ENCODE measurements at regions not wholly inside any gene's neighbourhood (a gene's known extent, or its start where the extent isn't known, plus 50 kb on each side); places are given as distances from the start of the nearest gene placed in this dataset.

DNA sequence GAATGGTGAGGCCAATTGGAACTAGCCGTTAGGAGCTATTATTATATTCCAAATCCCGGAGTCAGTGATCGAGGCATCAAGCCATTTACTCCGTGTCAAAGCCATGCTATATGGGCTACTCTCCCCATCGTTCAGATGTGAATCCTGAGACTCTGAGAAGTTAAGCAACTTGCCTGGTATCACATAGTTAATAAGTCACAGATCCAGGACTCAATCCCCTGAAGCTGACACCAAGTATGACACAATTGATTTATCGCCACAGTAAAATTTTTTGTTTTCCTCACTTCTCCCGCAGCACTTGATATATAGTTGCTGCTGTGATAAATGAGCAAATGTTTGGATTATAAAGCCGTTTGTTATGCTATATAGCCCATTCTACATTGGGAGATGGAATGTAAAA lies 50.8 kb upstream of the TSHZ2 start:
- Histone ChIP-seq H3K9me3 (ENCODE audit: control insufficient read depth in 2 of 2, insufficient read depth in 1 of 2, low read depth in 1 of 2, low read length in 1 of 2) (no peaks in the 10 kb centered on the region), H3K27ac (ENCODE audit: low read depth in 1 of 3, low read length in 2 of 3) (no peak overlapping the region), H3K4me3 (ENCODE audit: low read depth in 1 of 3, low read length in 3 of 3) (no peak overlapping the region), H3K27me3 (ENCODE audit: control insufficient read depth in 3 of 3, insufficient read depth in 3 of 3, low read length in 3 of 3) (no peaks in the 10 kb centered on the region), H3K4me1 (ENCODE audit: control insufficient read depth in 3 of 3, insufficient read depth in 2 of 3, low read depth in 1 of 3, low read length in 2 of 3) (no peaks in the 10 kb centered on the region), H3K36me3 (ENCODE audit: control insufficient read depth in 3 of 3, insufficient read depth in 2 of 3, low read depth in 1 of 3, low read length in 3 of 3) (no peaks in the 10 kb centered on the region)
- FAIRE-seq (no peak), DNase-seq (no peak)
- 69 to 81% (median 70%) methylated on average over 8 of the region's 8 CpGs for WGBS, 3 donors

DNA sequence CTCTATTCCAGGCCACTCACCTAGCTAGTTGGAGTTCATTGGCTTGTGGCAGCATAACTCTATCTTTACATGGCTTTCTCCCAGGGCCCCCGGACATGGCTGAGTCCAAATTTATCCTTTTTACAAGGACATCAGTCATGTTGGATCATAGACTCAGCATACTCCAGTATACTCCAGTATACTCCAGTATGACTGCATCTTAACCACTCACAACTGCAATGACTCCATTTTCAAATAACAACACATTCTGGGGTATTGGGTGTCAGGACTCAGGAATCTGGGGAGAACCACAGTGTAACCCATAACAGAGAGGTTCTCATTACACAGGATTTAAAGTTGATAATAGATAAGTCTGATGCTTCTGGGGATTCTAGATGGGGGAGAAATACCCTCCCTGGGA lies 53.8 kb upstream of the TSHZ2 start:
- H3K27ac ChIP-seq (ENCODE audit: low read depth in 1 of 3, low read length in 2 of 3), result no peak overlapping the region
- FAIRE-seq (no peak), DNase-seq (no peak)
- 87 to 92% (median 89%) methylated on average over 1 of the region's 1 CpG for WGBS, 3 donors
- H3K4me1 ChIP-seq (ENCODE audit: control insufficient read depth in 3 of 3, insufficient read depth in 2 of 3, low read depth in 1 of 3, low read length in 2 of 3), result no peaks in the 10 kb centered on the region
- no peak overlapping the region for H3K4me3 ChIP-seq (ENCODE audit: low read depth in 1 of 3, low read length in 3 of 3)
- H3K9me3 ChIP-seq (ENCODE audit: control insufficient read depth in 2 of 2, insufficient read depth in 1 of 2, low read depth in 1 of 2, low read length in 1 of 2), result peaks cover 0 to 2% of the 10 kb centered on the region in 2 donors
- H3K27me3 ChIP-seq (ENCODE audit: control insufficient read depth in 3 of 3, insufficient read depth in 3 of 3, low read length in 3 of 3), result no peaks in the 10 kb centered on the region
- no peaks in the 10 kb centered on the region for H3K36me3 ChIP-seq (ENCODE audit: control insufficient read depth in 3 of 3, insufficient read depth in 2 of 3, low read depth in 1 of 3, low read length in 3 of 3)

DNA sequence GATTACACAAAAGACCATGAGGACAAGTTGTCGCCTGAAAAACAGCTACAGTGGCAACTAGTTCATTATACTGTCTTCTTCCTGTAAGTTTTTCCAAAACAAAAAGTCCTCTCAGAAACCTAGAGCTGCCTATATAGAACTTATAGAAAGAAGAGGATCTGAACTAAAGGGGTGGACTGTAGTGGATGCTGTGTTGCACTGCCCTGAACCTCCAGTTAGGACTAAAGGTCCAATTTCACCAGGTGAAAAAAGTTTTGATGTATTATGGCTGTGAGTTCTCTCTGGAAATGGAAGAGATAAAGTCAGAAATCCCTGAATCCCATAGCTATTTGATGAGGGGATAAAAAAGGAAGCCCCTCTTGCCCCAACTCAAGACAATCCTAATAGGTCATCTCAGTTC lies 56.6 kb upstream of the TSHZ2 start:
- H3K4me3 ChIP-seq (ENCODE audit: low read depth in 1 of 3, low read length in 3 of 3), result no peak overlapping the region
- WGBS, 3 donors, result 84 to 95% (median 95%) methylated on average over 1 of the region's 1 CpG
- no peak for FAIRE-seq

DNA sequence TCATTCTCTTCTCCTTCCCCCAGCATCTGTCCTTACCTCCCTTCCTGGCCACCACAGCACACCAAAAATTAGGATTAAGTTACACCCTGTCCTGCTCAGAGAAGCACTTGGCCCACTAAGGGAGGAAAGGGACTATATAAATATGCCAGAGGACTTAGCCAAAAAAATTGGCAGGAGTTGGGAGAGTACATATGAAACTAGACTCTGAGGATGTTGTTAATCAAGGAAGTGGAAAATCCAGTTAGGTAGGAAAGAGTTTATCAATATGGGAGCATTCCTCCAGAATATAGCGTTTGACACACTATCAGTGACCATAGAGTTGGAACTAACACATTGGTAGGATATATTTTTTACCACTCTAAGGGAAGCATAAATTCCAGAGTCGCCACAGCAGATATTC lies 57.3 kb upstream of the TSHZ2 start:
- 48 to 74% (median 57%) methylated on average over 2 of the region's 2 CpGs for WGBS, 3 donors
- DNase-seq, result no peak
- Histone ChIP-seq H3K4me1 (ENCODE audit: control insufficient read depth in 3 of 3, insufficient read depth in 2 of 3, low read depth in 1 of 3, low read length in 2 of 3) (no peaks in the 10 kb centered on the region), H3K27ac (ENCODE audit: low read depth in 1 of 3, low read length in 2 of 3) (no peak overlapping the region), H3K4me3 (ENCODE audit: low read depth in 1 of 3, low read length in 3 of 3) (no peak overlapping the region), H3K9me3 (ENCODE audit: control insufficient read depth in 2 of 2, insufficient read depth in 1 of 2, low read depth in 1 of 2, low read length in 1 of 2) (peaks cover 0 to 2% of the 10 kb centered on the region in 2 donors), H3K27me3 (ENCODE audit: control insufficient read depth in 3 of 3, insufficient read depth in 3 of 3, low read length in 3 of 3) (no peaks in the 10 kb centered on the region), H3K36me3 (ENCODE audit: control insufficient read depth in 3 of 3, insufficient read depth in 2 of 3, low read depth in 1 of 3, low read length in 3 of 3) (no peaks in the 10 kb centered on the region)
- FAIRE-seq, result no peak

More for the DNA sequence above, 56.6 kb upstream of the TSHZ2 start:
- Histone ChIP-seq H3K36me3 (ENCODE audit: control insufficient read depth in 3 of 3, insufficient read depth in 2 of 3, low read depth in 1 of 3, low read length in 3 of 3) (no peaks in the 10 kb centered on the region), H3K4me1 (ENCODE audit: control insufficient read depth in 3 of 3, insufficient read depth in 2 of 3, low read depth in 1 of 3, low read length in 2 of 3) (no peaks in the 10 kb centered on the region), H3K27me3 (ENCODE audit: control insufficient read depth in 3 of 3, insufficient read depth in 3 of 3, low read length in 3 of 3) (no peaks in the 10 kb centered on the region), H3K27ac (ENCODE audit: low read depth in 1 of 3, low read length in 2 of 3) (no peak overlapping the region), H3K9me3 (ENCODE audit: control insufficient read depth in 2 of 2, insufficient read depth in 1 of 2, low read depth in 1 of 2, low read length in 1 of 2) (peaks cover 0 to 2% of the 10 kb centered on the region in 2 donors)
- DNase-seq, result no peak

DNA sequence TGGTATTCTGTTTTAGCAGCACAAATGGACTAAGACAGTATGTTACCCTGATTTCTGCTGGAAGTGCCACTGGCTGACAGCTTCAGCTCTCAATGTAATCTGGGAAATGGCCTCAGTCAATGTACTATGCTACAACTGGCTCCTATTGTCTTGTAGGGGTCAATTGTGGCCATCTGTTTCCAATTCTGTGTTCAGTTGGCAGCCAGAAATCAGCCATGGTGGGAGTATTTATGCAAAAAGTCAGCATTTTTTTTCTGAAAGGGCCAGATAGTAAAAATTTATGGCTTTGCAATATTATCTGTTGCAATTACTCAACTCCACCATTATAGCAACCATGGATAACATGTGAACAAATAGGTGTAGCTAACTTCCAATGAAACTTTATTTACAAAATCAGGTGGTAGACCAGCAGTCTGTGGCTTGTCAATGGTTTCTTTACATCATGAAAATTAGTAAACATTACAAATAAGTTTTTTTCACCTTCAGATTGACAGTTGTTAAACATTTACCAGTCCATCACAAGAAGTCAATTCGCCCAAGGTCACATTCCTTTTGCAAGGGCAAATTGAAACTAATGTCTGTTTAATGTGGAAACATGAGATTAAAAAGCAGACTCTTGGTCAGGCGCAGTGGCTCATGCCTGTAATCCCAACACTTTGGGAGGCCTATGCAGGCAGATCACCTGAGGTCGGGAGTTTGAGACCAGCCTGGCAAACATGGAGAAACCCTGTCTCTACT lies 58.3 kb upstream of the TSHZ2 start:
- Histone ChIP-seq H3K36me3 (ENCODE audit: control insufficient read depth in 3 of 3, insufficient read depth in 2 of 3, low read depth in 1 of 3, low read length in 3 of 3) (no peaks in the 10 kb centered on the region), H3K27me3 (ENCODE audit: control insufficient read depth in 3 of 3, insufficient read depth in 3 of 3, low read length in 3 of 3) (no peaks in the 10 kb centered on the region), H3K27ac (ENCODE audit: low read depth in 1 of 3, low read length in 2 of 3) (no peak overlapping the region), H3K9me3 (ENCODE audit: control insufficient read depth in 2 of 2, insufficient read depth in 1 of 2, low read depth in 1 of 2, low read length in 1 of 2) (peaks cover 0 to 2% of the 10 kb centered on the region in 2 donors), H3K4me3 (ENCODE audit: low read depth in 1 of 3, low read length in 3 of 3) (no peak overlapping the region), H3K4me1 (ENCODE audit: control insufficient read depth in 3 of 3, insufficient read depth in 2 of 3, low read depth in 1 of 3, low read length in 2 of 3) (no peaks in the 10 kb centered on the region)
- DNase-seq, result no peak
- 57 to 73% (median 58%) methylated on average over 3 of the region's 3 CpGs for WGBS, 3 donors
- FAIRE-seq, result no peak

DNA sequence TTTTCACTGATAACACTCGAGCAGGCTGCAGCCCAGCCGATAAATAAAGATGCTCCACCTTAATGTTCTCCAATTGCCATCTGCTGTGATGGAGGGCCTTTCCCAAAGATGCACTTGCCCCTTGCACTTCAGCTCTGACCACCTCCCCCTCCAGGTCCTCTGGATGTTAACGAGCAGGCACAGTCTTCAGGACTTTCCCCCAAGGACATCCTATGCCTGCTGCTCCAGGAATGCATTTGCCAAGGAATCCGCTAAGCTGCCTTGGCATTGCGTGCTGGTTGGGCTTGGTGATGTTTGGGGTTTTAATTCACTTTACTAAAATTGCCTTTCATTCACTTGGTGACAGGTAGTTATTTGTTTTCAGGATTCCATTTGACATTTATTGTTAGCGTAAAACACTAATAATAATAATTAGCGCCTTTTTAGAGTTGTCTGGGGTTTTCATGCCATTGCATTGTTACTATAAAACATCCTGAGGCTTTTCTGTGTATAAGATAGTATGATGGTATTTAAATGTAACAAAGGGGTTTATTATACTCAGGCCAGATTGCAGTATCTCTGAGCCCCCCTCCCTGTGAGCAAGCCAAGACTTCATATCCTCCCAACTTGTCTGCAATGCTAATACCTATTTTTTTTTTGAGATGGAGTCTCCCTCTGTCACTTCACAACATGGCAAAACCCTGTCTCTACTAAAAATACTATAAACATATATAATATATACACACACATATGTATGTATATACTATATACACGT lies 66.7 kb upstream of the TSHZ2 start:
- no peak overlapping the region for H3K4me3 ChIP-seq (ENCODE audit: low read depth in 1 of 3, low read length in 3 of 3)
- no peaks in the 10 kb centered on the region for H3K9me3 ChIP-seq (ENCODE audit: control insufficient read depth in 2 of 2, insufficient read depth in 1 of 2, low read depth in 1 of 2, low read length in 1 of 2)
- H3K27me3 ChIP-seq (ENCODE audit: control insufficient read depth in 3 of 3, insufficient read depth in 3 of 3, low read length in 3 of 3), result peaks cover 0 to 2% (median 0%) of the 10 kb centered on the region in 3 donors
- DNase-seq (no peak), FAIRE-seq (no peak)
- 67 to 71% (median 71%) methylated on average over 8 of the region's 8 CpGs for WGBS, 3 donors
- H3K27ac ChIP-seq (ENCODE audit: low read depth in 1 of 3, low read length in 2 of 3), result no peak overlapping the region
- no peaks in the 10 kb centered on the region for H3K4me1 ChIP-seq (ENCODE audit: control insufficient read depth in 3 of 3, insufficient read depth in 2 of 3, low read depth in 1 of 3, low read length in 2 of 3)
- no peaks in the 10 kb centered on the region for H3K36me3 ChIP-seq (ENCODE audit: control insufficient read depth in 3 of 3, insufficient read depth in 2 of 3, low read depth in 1 of 3, low read length in 3 of 3)

DNA sequence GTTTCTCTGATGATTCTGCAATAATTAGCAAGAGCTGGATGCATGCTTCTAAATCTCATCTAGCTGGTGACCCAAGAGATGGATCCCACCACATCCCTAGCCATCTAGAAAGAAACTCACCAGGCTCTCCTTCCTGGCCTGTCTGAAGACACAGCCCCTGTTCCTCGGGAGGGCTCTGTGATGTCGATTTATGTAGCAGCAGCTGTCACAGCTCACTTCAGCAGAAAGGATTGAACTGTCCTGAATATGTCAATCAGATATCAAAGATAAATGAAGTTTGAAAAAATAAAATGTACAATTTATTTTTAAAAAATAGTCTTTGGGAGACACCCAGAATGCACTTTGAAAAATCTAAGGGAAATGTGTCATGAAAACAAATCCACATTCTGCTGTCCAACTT lies 67.3 kb upstream of the TSHZ2 start:
- no peak for FAIRE-seq

DNA sequence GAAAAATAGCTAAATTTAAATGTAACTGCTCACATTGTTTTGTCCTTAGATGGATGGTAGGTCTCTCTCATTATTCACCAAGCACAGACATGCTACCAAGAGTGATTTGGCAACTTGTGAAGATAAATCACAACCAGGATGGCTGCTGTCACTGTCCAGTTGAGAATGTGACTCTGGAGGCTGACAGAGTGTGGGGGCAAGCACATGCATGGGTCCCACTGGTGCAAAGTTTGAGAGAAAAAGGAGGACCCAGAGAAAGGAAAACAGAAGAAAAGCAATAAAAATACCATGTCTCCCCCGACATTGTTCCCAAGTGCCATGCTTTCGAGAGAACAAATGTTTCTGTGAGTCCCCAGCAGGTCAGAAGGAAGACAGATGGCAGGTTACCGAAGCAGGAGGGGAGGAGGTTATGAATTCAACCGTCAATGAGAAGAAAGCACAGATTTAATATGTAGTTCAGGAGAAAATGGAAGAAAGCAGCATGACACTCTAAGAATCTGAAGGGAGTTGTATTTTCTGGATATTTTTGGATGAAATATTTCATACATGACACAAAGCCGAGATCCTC lies 73.0 kb upstream of the TSHZ2 start:
- H3K4me3 ChIP-seq (ENCODE audit: low read depth in 1 of 3, low read length in 3 of 3), result no peak overlapping the region
- DNase-seq (no peak), FAIRE-seq (no peak)
- no peaks in the 10 kb centered on the region for H3K36me3 ChIP-seq (ENCODE audit: control insufficient read depth in 3 of 3, insufficient read depth in 2 of 3, low read depth in 1 of 3, low read length in 3 of 3)
- no peak overlapping the region for H3K27ac ChIP-seq (ENCODE audit: low read depth in 1 of 3, low read length in 2 of 3)
- no peaks in the 10 kb centered on the region for H3K9me3 ChIP-seq (ENCODE audit: control insufficient read depth in 2 of 2, insufficient read depth in 1 of 2, low read depth in 1 of 2, low read length in 1 of 2)
- 68 to 76% (median 74%) methylated on average over 5 of the region's 5 CpGs for WGBS, 3 donors
- no peaks in the 10 kb centered on the region for H3K4me1 ChIP-seq (ENCODE audit: control insufficient read depth in 3 of 3, insufficient read depth in 2 of 3, low read depth in 1 of 3, low read length in 2 of 3)
- H3K27me3 ChIP-seq (ENCODE audit: control insufficient read depth in 3 of 3, insufficient read depth in 3 of 3, low read length in 3 of 3), result peaks cover 0 to 4% (median 0%) of the 10 kb centered on the region in 3 donors

More for the DNA sequence above, 67.3 kb upstream of the TSHZ2 start:
- no peaks in the 10 kb centered on the region for H3K9me3 ChIP-seq (ENCODE audit: control insufficient read depth in 2 of 2, insufficient read depth in 1 of 2, low read depth in 1 of 2, low read length in 1 of 2)
- no peak overlapping the region for H3K4me3 ChIP-seq (ENCODE audit: low read depth in 1 of 3, low read length in 3 of 3)
- no peak for DNase-seq
- no peak overlapping the region for H3K27ac ChIP-seq (ENCODE audit: low read depth in 1 of 3, low read length in 2 of 3)
- 17 to 36% (median 29%) methylated on average over 2 of the region's 2 CpGs for WGBS, 3 donors
- no peaks in the 10 kb centered on the region for H3K36me3 ChIP-seq (ENCODE audit: control insufficient read depth in 3 of 3, insufficient read depth in 2 of 3, low read depth in 1 of 3, low read length in 3 of 3)
- H3K27me3 ChIP-seq (ENCODE audit: control insufficient read depth in 3 of 3, insufficient read depth in 3 of 3, low read length in 3 of 3), result peaks cover 0 to 2% (median 0%) of the 10 kb centered on the region in 3 donors
- H3K4me1 ChIP-seq (ENCODE audit: control insufficient read depth in 3 of 3, insufficient read depth in 2 of 3, low read depth in 1 of 3, low read length in 2 of 3), result no peaks in the 10 kb centered on the region
